HepG2 (cell line): ENCODE measurements at regions not wholly inside any gene's neighbourhood (a gene's known extent, or its start where the extent isn't known, plus 50 kb on each side); places are given as distances from the start of the nearest gene placed in this dataset.

Experiments
- ATAC-seq: fragments of 200-7000 bp; cut with Tn5 transposase; 3 replicates; pipeline ENCODE4 v1.9.1; 2020; ENCODE audit warnings: mild to moderate bottlenecking, moderate library complexity
- BruUV-seq: library from RNA; stranded (reverse); fragments of 400-500 nt; replicated peaks from 2 replicates; lab custom pipeline; 2021; lab: Mats Ljungman, UMichigan
- CTCF ChIA-PET: fragments of 300-600 bp; formaldehyde crosslinking; extraction: SDS; loops from one replicate; lab custom pipeline; 2021; ENCODE audit warnings: low total read pairs, inconsistent platforms, low intra/inter-chr PET ratio; lab: Yijun Ruan, JAX
- POLR2A ChIA-PET: fragments of 350-600 bp; sonication (Branson Sonifier 250); formaldehyde crosslinking; loops from one replicate; lab custom pipeline; 2020; ENCODE audit warnings: antibody characterized with exemption, inconsistent platforms; lab: Yijun Ruan, JAX
- DNase-seq: peaks from one replicate; pipeline ENCODE4 v3.0.0-alpha.2; 2015; ENCODE audit warnings: low spot score
- FAIRE-seq: peaks from 3 replicates; lab custom pipeline; 2011; peaks lifted over from hg19 to GRCh38; lab: Jason Lieb, UNC
- H2AFZ ChIP-seq: one replicate; pipeline ENCODE4 v1.6.1; 2011; ENCODE audit warnings: low read length, inconsistent platforms
- H3K27ac ChIP-seq: fragments of 300-600 bp; 3 replicates; pipeline ENCODE4 v1.8.0; 2011; ENCODE audit warnings: mixed run types, mild to moderate bottlenecking, mixed read lengths, low read length, inconsistent platforms; ENCODE audit not compliant: insufficient read depth; ENCODE audit errors: extremely low read length
- H3K27me3 ChIP-seq, 2 experiments: fragments of 200-600 bp in 1 of 2; 2 replicates in 1 of 2; 3 replicates in 1 of 2; pipeline versions ENCODE4 v1.6.0 to v1.8.0; 2011; ENCODE audit warnings: low read length in 2 of 2, mild to moderate bottlenecking in 2 of 2, moderate library complexity in 2 of 2, inconsistent platforms in 1 of 2; ENCODE audit not compliant: insufficient read depth in 2 of 2, control insufficient read depth in 1 of 2
- H3K36me3 ChIP-seq, 2 experiments: fragments of 200-600 bp in 1 of 2; replicated peaks in 1 of 2; 2 replicates in 1 of 2; 3 replicates in 1 of 2; pipeline versions ENCODE4 v1.5.1 to v1.8.0; 2011; ENCODE audit warnings: low read length in 2 of 2, inconsistent platforms in 1 of 2; ENCODE audit not compliant: insufficient read depth in 2 of 2, control insufficient read depth in 1 of 2
- H3K4me1 ChIP-seq: 2 replicates; pipeline ENCODE4 v1.5.1; 2012; ENCODE audit warnings: low read length, inconsistent platforms; ENCODE audit not compliant: insufficient read depth
- H3K4me2 ChIP-seq: 2 replicates; pipeline ENCODE4 v1.6.0; 2011; ENCODE audit warnings: low read depth, low read length, inconsistent platforms
- H3K4me3 ChIP-seq, 3 experiments: fragments of 200-600 bp in 1 of 3; sonication (generic), shearing (Covaris generic) in 1 of 3; replicated peaks in 1 of 3; 2 replicates each; pipeline ENCODE4 v1.5.1; 2011 to 2016; ENCODE audit warnings: low read length in 3 of 3, inconsistent platforms in 2 of 3, low read depth in 2 of 3, mild to moderate bottlenecking in 2 of 3, control low read depth in 1 of 3, mixed read lengths in 1 of 3; ENCODE audit not compliant: insufficient read depth in 1 of 3
- H3K79me2 ChIP-seq: one replicate; pipeline ENCODE4 v1.6.1; 2011; ENCODE audit warnings: low read length, inconsistent platforms; ENCODE audit not compliant: insufficient read depth
- H3K9ac ChIP-seq: 2 replicates; pipeline ENCODE4 v1.6.0; 2011; ENCODE audit warnings: mild to moderate bottlenecking, low read depth, low read length, inconsistent platforms; ENCODE audit not compliant: insufficient read depth
- H3K9me3 ChIP-seq: 2 replicates; pipeline ENCODE4 v1.5.1; 2012; ENCODE audit warnings: mild to moderate bottlenecking, low read length
- H4K20me1 ChIP-seq: 2 replicates; pipeline ENCODE4 v1.6.0; 2011; ENCODE audit warnings: inconsistent platforms, mild to moderate bottlenecking, low read length, moderate library complexity; ENCODE audit not compliant: insufficient read depth
- ATF2 ChIP-seq: sonication (generic); formaldehyde crosslinking; IDR thresholded peaks from 2 replicates; pipeline ENCODE4 v1.4.0; 2020; ENCODE audit warnings: missing genetic modification reagents
- ATF7-NPFF ChIP-seq: sonication (generic); formaldehyde crosslinking; IDR thresholded peaks from 2 replicates; pipeline ENCODE4 v1.8.1; 2023; ENCODE audit warnings: mild to moderate bottlenecking, low read depth, missing genetic modification reagents, moderate library complexity
- GATAD1 ChIP-seq: IDR thresholded peaks from 2 replicates; pipeline ENCODE4 v1.6.1; 2016; ENCODE audit warnings: missing genetic modification reagents, missing compliant biosample characterization
- HOXA3 ChIP-seq: sonication (generic); formaldehyde crosslinking; IDR thresholded peaks from 2 replicates; pipeline ENCODE4 v1.5.0; 2020; ENCODE audit warnings: missing genetic modification reagents
- JARID2 ChIP-seq: sonication (generic); formaldehyde crosslinking; IDR thresholded peaks from 2 replicates; pipeline ENCODE4 v1.8.1; 2023; ENCODE audit warnings: missing genetic modification reagents, inconsistent platforms; ENCODE audit not compliant: insufficient replicate concordance
- JUND ChIP-seq: sonication (generic); formaldehyde crosslinking; IDR thresholded peaks from 2 replicates; pipeline ENCODE4 v1.8.0; 2022; ENCODE audit warnings: mild to moderate bottlenecking, missing genetic modification reagents
- ZNF180 ChIP-seq: sonication (generic); formaldehyde crosslinking; IDR thresholded peaks from 2 replicates; pipeline ENCODE4 v1.4.0; 2020; ENCODE audit warnings: low read depth, missing genetic modification reagents, borderline replicate concordance
- ZNF460 ChIP-seq: sonication (generic); formaldehyde crosslinking; IDR thresholded peaks from 2 replicates; pipeline ENCODE4 v1.5.1; 2020; ENCODE audit warnings: missing genetic modification reagents, mild to moderate bottlenecking, borderline replicate concordance
- ZNF629 ChIP-seq: sonication (generic); formaldehyde crosslinking; conservative IDR thresholded peaks from 2 replicates; pipeline ENCODE4 v1.5.0; 2020; ENCODE audit warnings: missing genetic modification reagents
- ZNF7 ChIP-seq: IDR thresholded peaks from 2 replicates; pipeline ENCODE4 v1.6.1; 2016; ENCODE audit warnings: missing biosample characterization, missing genetic modification reagents
- WGBS: methylation state at CpG from one replicate; pipeline ENCODE4 v1.1.6; 2017; ENCODE audit warnings: low lambda C conversion rate; 5-methylcytosine and 5-hydroxymethylcytosine counted together
- in situ Hi-C: cut with HindIII; loops from 2 replicates; pipeline ENCODE4 v1.10.0; 2017; ENCODE audit warnings: low pct_unique_long_range_greater_than_20kb; ENCODE audit not compliant: extremely low pct_ligation_motif_present
- intact Hi-C: fragments of 100-400 bp; cut with micrococcal nuclease; formaldehyde crosslinking; loops from one replicate; pipeline ENCODE4 v1.10.0; 2022; ENCODE audit not compliant: unreplicated experiment
- TF ChIP-seq, protein P1 (sequence below): sonication (generic); formaldehyde crosslinking; IDR thresholded peaks from 2 replicates; pipeline ENCODE4 v1.4.0; 2020; ENCODE audit warnings: missing genetic modification reagents, borderline replicate concordance
- TF ChIP-seq, protein P2 (sequence below), 2 experiments: IDR thresholded peaks; 2 replicates each; pipeline ENCODE4 v1.6.1; 2011 to 2012; ENCODE audit warnings: low read length in 2 of 2, borderline replicate concordance in 1 of 2, low read depth in 1 of 2, mild to moderate bottlenecking in 1 of 2, moderate library complexity in 1 of 2

DNA sequence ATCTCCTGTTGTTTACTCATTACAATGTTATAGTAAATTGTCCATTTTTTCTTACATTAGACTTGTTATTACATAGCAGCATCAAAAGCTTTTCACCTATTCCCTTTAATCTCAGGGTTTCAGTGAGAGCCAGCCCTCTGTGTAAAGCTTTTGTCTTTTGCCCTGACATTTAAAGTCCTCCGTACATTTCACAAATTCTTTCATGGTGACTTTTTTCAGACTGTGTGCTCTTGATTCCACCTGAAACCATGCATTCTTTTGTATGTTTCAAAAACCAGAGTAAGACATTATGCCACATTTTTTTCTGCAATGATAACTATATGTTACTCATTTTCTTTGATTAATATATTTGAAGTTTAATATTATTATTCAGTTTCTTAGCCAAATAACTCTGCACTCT lies 781.4 kb upstream of the ROBO1 start:
- Histone ChIP-seq H4K20me1 (no peaks in the 10 kb centered on the region), H2AFZ (no peak overlapping the region), H3K9me3 (no peaks in the 10 kb centered on the region), H3K79me2 (no peaks in the 10 kb centered on the region), H3K4me3 (no peak overlapping the region), H3K27ac (no peak overlapping the region), H3K4me2 (no peak overlapping the region), H3K27me3 (no peaks in the 10 kb centered on the region), H3K9ac (no peak overlapping the region), H3K36me3 (no peaks in the 10 kb centered on the region), H3K4me1 (no peaks in the 10 kb centered on the region)
- DNase-seq, result peak; percentile 4
- no peak for TF ChIP-seq JUND
- peak; percentile 61; the same call in 1 of the 2 replicates for TF ChIP-seq ZNF7
- CTCF ChIA-PET, result no interaction called here
- FAIRE-seq, result no peak
- BruUV-seq, result no TSS peak
- ATAC-seq, result no peak
- POLR2A ChIA-PET, result no interaction called here
- in situ Hi-C loops, result no loop called here
- 6% methylated on average over 1 of the region's 1 CpG for WGBS
- intact Hi-C loops, result no loop called here

DNA sequence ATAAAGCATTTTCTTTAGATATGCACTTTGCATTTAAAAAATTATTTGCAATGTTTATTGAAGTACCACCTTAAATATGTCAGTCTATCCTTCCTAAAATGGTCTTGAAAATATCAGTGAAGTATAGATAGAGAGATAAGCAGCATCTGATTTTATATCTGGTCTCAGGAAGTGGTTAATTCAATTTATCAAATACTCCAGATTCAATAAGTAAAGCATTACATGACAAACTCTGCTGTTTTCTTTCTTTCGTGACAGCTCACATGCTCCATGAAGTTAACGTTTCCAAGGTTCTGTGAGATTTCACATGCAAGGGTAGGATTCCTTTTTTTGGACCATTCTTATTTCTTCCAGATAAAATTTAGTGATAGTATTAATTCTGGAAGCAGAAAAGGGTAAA lies 775.4 kb upstream of the ROBO1 start:
- Histone ChIP-seq H2AFZ (no peak overlapping the region), H3K4me2 (no peak overlapping the region), H3K4me3 (no peak overlapping the region), H3K27ac (no peak overlapping the region), H3K36me3 (no peaks in the 10 kb centered on the region), H3K79me2 (no peaks in the 10 kb centered on the region), H3K9me3 (no peaks in the 10 kb centered on the region), H3K4me1 (no peaks in the 10 kb centered on the region), H3K9ac (no peak overlapping the region), H3K27me3 (no peaks in the 10 kb centered on the region), H4K20me1 (no peaks in the 10 kb centered on the region)
- ChIA-PET CTCF (no interaction called here), POLR2A (no interaction called here)
- no peak for DNase-seq
- 36% methylated on average over 2 of the region's 2 CpGs for WGBS
- ATAC-seq, result no peak
- in situ Hi-C loops, result no loop called here
- intact Hi-C loops, result no loop called here
- no TSS peak for BruUV-seq
- FAIRE-seq, result no peak
- no peak for TF ChIP-seq JARID2
- TF ChIP-seq ZNF180 (CRISPR knock-in tag), result no peak
- TF ChIP-seq GATAD1 (CRISPR knock-in tag), result no peak
- no peak for TF ChIP-seq ZNF629 (CRISPR knock-in tag)
- TF ChIP-seq ZNF460, result no peak
- no peak for TF ChIP-seq ATF7-NPFF
- TF ChIP-seq, protein P1, sequence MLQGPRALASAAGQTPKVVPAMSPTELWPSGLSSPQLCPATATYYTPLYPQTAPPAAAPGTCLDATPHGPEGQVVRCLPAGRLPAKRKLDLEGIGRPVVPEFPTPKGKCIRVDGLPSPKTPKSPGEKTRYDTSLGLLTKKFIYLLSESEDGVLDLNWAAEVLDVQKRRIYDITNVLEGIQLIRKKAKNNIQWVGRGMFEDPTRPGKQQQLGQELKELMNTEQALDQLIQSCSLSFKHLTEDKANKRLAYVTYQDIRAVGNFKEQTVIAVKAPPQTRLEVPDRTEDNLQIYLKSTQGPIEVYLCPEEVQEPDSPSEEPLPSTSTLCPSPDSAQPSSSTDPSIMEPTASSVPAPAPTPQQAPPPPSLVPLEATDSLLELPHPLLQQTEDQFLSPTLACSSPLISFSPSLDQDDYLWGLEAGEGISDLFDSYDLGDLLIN (CRISPR knock-in tag), result no peak
- no peak for TF ChIP-seq ATF2
- TF ChIP-seq, protein P2, sequence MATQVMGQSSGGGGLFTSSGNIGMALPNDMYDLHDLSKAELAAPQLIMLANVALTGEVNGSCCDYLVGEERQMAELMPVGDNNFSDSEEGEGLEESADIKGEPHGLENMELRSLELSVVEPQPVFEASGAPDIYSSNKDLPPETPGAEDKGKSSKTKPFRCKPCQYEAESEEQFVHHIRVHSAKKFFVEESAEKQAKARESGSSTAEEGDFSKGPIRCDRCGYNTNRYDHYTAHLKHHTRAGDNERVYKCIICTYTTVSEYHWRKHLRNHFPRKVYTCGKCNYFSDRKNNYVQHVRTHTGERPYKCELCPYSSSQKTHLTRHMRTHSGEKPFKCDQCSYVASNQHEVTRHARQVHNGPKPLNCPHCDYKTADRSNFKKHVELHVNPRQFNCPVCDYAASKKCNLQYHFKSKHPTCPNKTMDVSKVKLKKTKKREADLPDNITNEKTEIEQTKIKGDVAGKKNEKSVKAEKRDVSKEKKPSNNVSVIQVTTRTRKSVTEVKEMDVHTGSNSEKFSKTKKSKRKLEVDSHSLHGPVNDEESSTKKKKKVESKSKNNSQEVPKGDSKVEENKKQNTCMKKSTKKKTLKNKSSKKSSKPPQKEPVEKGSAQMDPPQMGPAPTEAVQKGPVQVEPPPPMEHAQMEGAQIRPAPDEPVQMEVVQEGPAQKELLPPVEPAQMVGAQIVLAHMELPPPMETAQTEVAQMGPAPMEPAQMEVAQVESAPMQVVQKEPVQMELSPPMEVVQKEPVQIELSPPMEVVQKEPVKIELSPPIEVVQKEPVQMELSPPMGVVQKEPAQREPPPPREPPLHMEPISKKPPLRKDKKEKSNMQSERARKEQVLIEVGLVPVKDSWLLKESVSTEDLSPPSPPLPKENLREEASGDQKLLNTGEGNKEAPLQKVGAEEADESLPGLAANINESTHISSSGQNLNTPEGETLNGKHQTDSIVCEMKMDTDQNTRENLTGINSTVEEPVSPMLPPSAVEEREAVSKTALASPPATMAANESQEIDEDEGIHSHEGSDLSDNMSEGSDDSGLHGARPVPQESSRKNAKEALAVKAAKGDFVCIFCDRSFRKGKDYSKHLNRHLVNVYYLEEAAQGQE (IDR thresholded peaks at IDR 0.05; ENCODE audit: borderline replicate concordance in 1 of 2, low read depth in 1 of 2, low read length in 2 of 2), result no peak
- no peak for TF ChIP-seq HOXA3 (CRISPR knock-in tag)
